GM19240 (cell line): ENCODE measurements at regions not wholly inside any gene's neighbourhood (a gene's known extent, or its start where the extent isn't known, plus 50 kb on each side); places are given as distances from the start of the nearest gene placed in this dataset.

Experiments used
- DNase-seq: peaks from one replicate; pipeline ENCODE4 v3.0.0; 2011; ENCODE audit warnings: low spot score; ENCODE audit not compliant: insufficient read length

- DNase-seq, result no peak
These were observed 64.8 kb upstream of the CLINT1 start for GRCh38 chr5:157923765-157924164.

- DNase-seq, result no peak
These were observed 63.1 kb upstream of the CLINT1 start for GRCh38 chr5:157922026-157922425.

- no peak for DNase-seq
These were observed 61.9 kb upstream of the CLINT1 start for GRCh38 chr5:157920828-157921170.

- DNase-seq, result no peak
These were observed 60.1 kb upstream of the CLINT1 start for GRCh38 chr5:157918811-157919742.

GRCh38 chr5:157917899-157918809, 59.2 kb upstream of the CLINT1 start:
- DNase-seq, result peak; percentile 18

- DNase-seq, result no peak
These were observed 58.5 kb upstream of the CLINT1 start for GRCh38 chr5:157917491-157917890.

- DNase-seq, result no peak
These were observed 56.7 kb upstream of the CLINT1 start for GRCh38 chr5:157915638-157916037.

GRCh38 chr5:157914151-157914788, 55.3 kb upstream of the CLINT1 start:
- no peak for DNase-seq

GRCh38 chr5:157913575-157913974, 54.6 kb upstream of the CLINT1 start:
- no peak for DNase-seq

GRCh38 chr5:157912621-157913325, 53.8 kb upstream of the CLINT1 start:
- DNase-seq, result no peak

- DNase-seq, result no peak
These were observed 52.6 kb upstream of the CLINT1 start for GRCh38 chr5:157911568-157911967.
